H9 (cell line): ENCODE measurements at regions not wholly inside any gene's neighbourhood (a gene's known extent, or its start where the extent isn't known, plus 50 kb on each side); places are given as distances from the start of the nearest gene placed in this dataset.

Experiments used
- DNase-seq: peaks from one replicate; pipeline ENCODE4 v3.0.0-alpha.2; 2017
- H2AFZ ChIP-seq: one replicate; pipeline ENCODE4 v1.6.1; 2013; ENCODE audit warnings: mild to moderate bottlenecking, low read length, control low read depth, moderate library complexity
- H2AK5ac ChIP-seq: 2 replicates; pipeline ENCODE4 v1.6.1; 2013; ENCODE audit warnings: low read length, control low read depth, mixed read lengths; ENCODE audit not compliant: insufficient read length
- H2BK120ac ChIP-seq: one replicate; pipeline ENCODE4 v1.6.1; 2013; ENCODE audit warnings: low read depth, mild to moderate bottlenecking, low read length, control low read depth, inconsistent platforms; ENCODE audit not compliant: poor library complexity, severe bottlenecking
- H2BK12ac ChIP-seq: 2 replicates; pipeline ENCODE4 v1.6.1; 2013; ENCODE audit warnings: low read length, control low read depth, mixed read lengths, low read depth; ENCODE audit not compliant: insufficient read length
- H2BK15ac ChIP-seq: 2 replicates; pipeline ENCODE4 v1.6.1; 2013; ENCODE audit warnings: low read depth, low read length, control low read depth
- H2BK20ac ChIP-seq: one replicate; pipeline ENCODE4 v1.6.1; 2013; ENCODE audit warnings: low read depth, mild to moderate bottlenecking, low read length, control low read depth, inconsistent platforms; ENCODE audit not compliant: poor library complexity, severe bottlenecking
- H2BK5ac ChIP-seq: 2 replicates; pipeline ENCODE4 v1.6.1; 2013; ENCODE audit warnings: low read length, control low read depth, mixed read lengths; ENCODE audit not compliant: insufficient read length
- H3K14ac ChIP-seq: 2 replicates; pipeline ENCODE4 v1.6.1; 2013; ENCODE audit warnings: low read length, control low read depth; ENCODE audit not compliant: insufficient read depth
- H3K18ac ChIP-seq: 2 replicates; pipeline ENCODE4 v1.6.1; 2013; ENCODE audit warnings: low read depth, mild to moderate bottlenecking, mixed read lengths, low read length, control low read depth; ENCODE audit not compliant: insufficient read length
- H3K23ac ChIP-seq: 2 replicates; pipeline ENCODE4 v1.6.1; 2013; ENCODE audit warnings: low read length, control low read depth, mixed read lengths, low read depth; ENCODE audit not compliant: insufficient read length
- H3K23me2 ChIP-seq: 2 replicates; pipeline ENCODE4 v1.6.1; 2013; ENCODE audit warnings: low read depth, mild to moderate bottlenecking, mixed read lengths, low read length, control low read depth; ENCODE audit not compliant: insufficient read length, poor library complexity, severe bottlenecking
- H3K27ac ChIP-seq: 2 replicates; pipeline ENCODE4 v1.5.1; 2013; ENCODE audit warnings: low read length, control low read depth, mixed read lengths, low read depth; ENCODE audit not compliant: insufficient read length
- H3K27me3 ChIP-seq: 2 replicates; pipeline ENCODE4 v1.6.1; 2013; ENCODE audit warnings: low read length, control low read depth, inconsistent platforms; ENCODE audit not compliant: insufficient read depth
- H3K4ac ChIP-seq: 2 replicates; pipeline ENCODE4 v1.6.1; 2013; ENCODE audit warnings: low read depth, mild to moderate bottlenecking, control low read depth, inconsistent platforms, low read length, moderate library complexity
- H3K4me1 ChIP-seq: 2 replicates; pipeline ENCODE4 v1.6.1; 2013; ENCODE audit warnings: low read length, control low read depth, inconsistent platforms; ENCODE audit not compliant: insufficient read depth
- H3K4me2 ChIP-seq: 2 replicates; pipeline ENCODE4 v1.6.1; 2013; ENCODE audit warnings: low read length, control low read depth, mixed read lengths; ENCODE audit not compliant: insufficient read length, insufficient read depth
- H3K56ac ChIP-seq: 2 replicates; pipeline ENCODE4 v1.6.1; 2013; ENCODE audit warnings: low read depth, mild to moderate bottlenecking, mixed read lengths, low read length, control low read depth; ENCODE audit not compliant: insufficient read length
- H3K79me1 ChIP-seq: 2 replicates; pipeline ENCODE4 v1.6.1; 2013; ENCODE audit warnings: low read depth, mild to moderate bottlenecking, moderate library complexity, low read length, control low read depth, inconsistent platforms; ENCODE audit not compliant: insufficient read depth, poor library complexity, severe bottlenecking
- H3K79me2 ChIP-seq: 2 replicates; pipeline ENCODE4 v1.6.1; 2013; ENCODE audit warnings: low read length, control low read depth, inconsistent platforms; ENCODE audit not compliant: insufficient read depth
- H3K9ac ChIP-seq: 2 replicates; pipeline ENCODE4 v1.6.1; 2013; ENCODE audit warnings: low read length, control low read depth, mixed read lengths; ENCODE audit not compliant: insufficient read length; ENCODE audit errors: extremely low read depth
- H3K9me3 ChIP-seq: one replicate; pipeline ENCODE4 v1.6.1; 2013; ENCODE audit warnings: low read depth, low read length, inconsistent platforms; ENCODE audit not compliant: control insufficient read depth
- H3T11ph ChIP-seq: one replicate; pipeline ENCODE4 v1.6.1; 2013; ENCODE audit warnings: mild to moderate bottlenecking, low read length, control low read depth, inconsistent platforms
- H4K20me1 ChIP-seq: one replicate; pipeline ENCODE4 v1.6.1; 2013; ENCODE audit not compliant: control insufficient read depth, insufficient read length, insufficient read depth
- H4K5ac ChIP-seq: 2 replicates; pipeline ENCODE4 v1.6.1; 2013; ENCODE audit warnings: low read depth, mild to moderate bottlenecking, mixed read lengths, low read length, control low read depth; ENCODE audit not compliant: insufficient read length
- H4K8ac ChIP-seq: replicated peaks from 2 replicates; pipeline ENCODE4 v1.6.1; 2013; ENCODE audit warnings: low read length, control low read depth, mixed read lengths, low read depth; ENCODE audit not compliant: insufficient read length
- H4K91ac ChIP-seq: 2 replicates; pipeline ENCODE4 v1.6.1; 2013; ENCODE audit warnings: low read depth, mild to moderate bottlenecking, moderate library complexity, mixed read lengths, low read length, control low read depth; ENCODE audit not compliant: insufficient read length
- H3K27ac Mint-ChIP-seq, 3 experiments: 2 replicates in 2 of 3; 3 replicates in 1 of 3; pipeline ENCODE4 v1.8.0; 2020 to 2021; ENCODE audit warnings: mixed read lengths in 3 of 3, mild to moderate bottlenecking in 1 of 3, moderate library complexity in 1 of 3
- H3K27me3 Mint-ChIP-seq: 2 replicates; pipeline ENCODE4 v1.8.0; 2021; ENCODE audit warnings: low read depth, mild to moderate bottlenecking, moderate library complexity, mixed read lengths
- H3K36me3 Mint-ChIP-seq, 3 experiments: 2 replicates in 2 of 3; 3 replicates in 1 of 3; pipeline ENCODE4 v1.8.0; 2020 to 2021; ENCODE audit warnings: low read depth in 3 of 3, mixed read lengths in 3 of 3; ENCODE audit not compliant: insufficient read depth in 1 of 3
- H3K4me1 Mint-ChIP-seq, 2 experiments: 2 replicates each; pipeline ENCODE4 v1.8.0; 2020; ENCODE audit warnings: mixed read lengths in 2 of 2
- H3K4me3 Mint-ChIP-seq, 2 experiments: 2 replicates in 1 of 2; 3 replicates in 1 of 2; pipeline ENCODE4 v1.8.0; 2020 to 2021; ENCODE audit warnings: mild to moderate bottlenecking in 2 of 2, mixed read lengths in 2 of 2, moderate library complexity in 1 of 2
- H3K9me3 Mint-ChIP-seq, 2 experiments: 2 replicates in 1 of 2; 3 replicates in 1 of 2; pipeline ENCODE4 v1.8.0; 2020; ENCODE audit warnings: mild to moderate bottlenecking in 2 of 2, mixed read lengths in 2 of 2, moderate library complexity in 1 of 2
- CTCF ChIP-seq: fragments of 200-600 bp; sonication (generic); conservative IDR thresholded peaks from 3 replicates; pipeline ENCODE4 v1.8.0; 2021; ENCODE audit warnings: antibody characterized with exemption, mild to moderate bottlenecking
- WGBS: extraction: QIAGEN DNeasy Blood & Tissue Kit; methylation state at CpG from one replicate; pipeline ENCODE4 v1.1.7; 2013; ENCODE audit warnings: missing lambda C conversion rate, low lambda C conversion rate, mixed read lengths; ENCODE audit not compliant: insufficient read length; ENCODE audit errors: extremely low coverage; 5-methylcytosine and 5-hydroxymethylcytosine counted together

- WGBS = no CpG with 5 or more reads among the region's 2 CpGs
- no peaks in the 10 kb centered on the region; the same call in 1 of the 2 replicates for H3K27me3 Mint-ChIP-seq
- Histone ChIP-seq H3K14ac (no peak overlapping the region), H3K79me2 (no peaks in the 10 kb centered on the region), H3K79me1 (no peaks in the 10 kb centered on the region), H3T11ph (no peak overlapping the region), H2BK120ac (no peak overlapping the region), H3K27ac (no peak overlapping the region), H2AK5ac (no peak overlapping the region), H3K9ac (no peak overlapping the region), H4K5ac (no peak overlapping the region), H2BK12ac (peak overlapping the region; percentile 33), H2AFZ (no peak overlapping the region), H3K18ac (no peak overlapping the region), H3K4me2 (no peak overlapping the region), H2BK20ac (no peak overlapping the region), H3K4ac (no peak overlapping the region), H2BK15ac (no peak overlapping the region), H3K4me1 (peaks cover 9% of the 10 kb centered on the region; the same call in 1 of the 2 replicates), H2BK5ac (no peak overlapping the region), H4K91ac (no peak overlapping the region), H4K8ac (no peak overlapping the region), H4K20me1 (no peaks in the 10 kb centered on the region), H3K56ac (no peak overlapping the region), H3K23me2 (no peaks in the 10 kb centered on the region), H3K9me3 (no peaks in the 10 kb centered on the region), H3K27me3 (no peaks in the 10 kb centered on the region), H3K23ac (no peak overlapping the region)
- H3K27ac Mint-ChIP-seq = peak overlapping the region in 1 of 3 experiments; percentile 44; a peak in 1 of 7 replicates
- no peak overlapping the region for H3K4me3 Mint-ChIP-seq
- TF ChIP-seq CTCF = no peak
- peaks cover 18 to 22% of the 10 kb centered on the region in 2 experiments for H3K9me3 Mint-ChIP-seq
- peaks cover 21 to 26% (median 24%) of the 10 kb centered on the region in 3 experiments for H3K36me3 Mint-ChIP-seq
- H3K4me1 Mint-ChIP-seq = peaks cover 40 to 54% of the 10 kb centered on the region in 2 experiments
- DNase-seq = no peak
Measured at GRCh38 chr4:103423261-103423660, 225.1 kb upstream of the CENPE start.
